HEK293 (cell line): ENCODE measurements at regions not wholly inside any gene's neighbourhood (a gene's known extent, or its start where the extent isn't known, plus 50 kb on each side); places are given as distances from the start of the nearest gene placed in this dataset.

ENCODE experiments used
- CTCF ChIA-PET: fragments of 350-600 bp; formaldehyde crosslinking; extraction: SDS; loops from one replicate; lab custom pipeline; 2021; ENCODE audit warnings: antibody characterized with exemption; lab: Yijun Ruan, JAX
- POLR2A ChIA-PET: fragments of 300-600 bp; formaldehyde crosslinking; extraction: SDS; loops from one replicate; lab custom pipeline; 2020; ENCODE audit warnings: antibody characterized with exemption, inconsistent platforms; lab: Yijun Ruan, JAX
- H3K27ac ChIP-seq: fragments of 200-500 bp; sonication (Bioruptor generic); 2 replicates; pipeline ENCODE4 v1.5.1; 2014; ENCODE audit warnings: low read depth, low read length, control low read depth, inconsistent platforms; ENCODE audit errors: extremely low read depth
- H3K36me3 ChIP-seq, 2 experiments: fragments of 200-500 bp in 1 of 2; sonication (Bioruptor generic) in 1 of 2; 1 replicate in 1 of 2; 2 replicates in 1 of 2; pipeline ENCODE4 v1.5.1; 2014 to 2017; ENCODE audit warnings: inconsistent platforms in 2 of 2, low read length in 2 of 2; ENCODE audit not compliant: control insufficient read depth in 2 of 2, insufficient read depth in 1 of 2
- H3K4me1 ChIP-seq: fragments of 200-500 bp; sonication (Bioruptor generic); 2 replicates; pipeline ENCODE4 v1.5.1; 2014; ENCODE audit warnings: mild to moderate bottlenecking, low read length, inconsistent platforms; ENCODE audit not compliant: control insufficient read depth, insufficient read depth
- H3K4me3 ChIP-seq: 2 replicates; pipeline ENCODE4 v1.5.1; 2011; ENCODE audit warnings: low read depth, mild to moderate bottlenecking, control low read depth, low read length, moderate library complexity
- H3K9me3 ChIP-seq: fragments of 200-500 bp; sonication (Bioruptor generic); 2 replicates; pipeline ENCODE4 v1.5.1; 2014; ENCODE audit warnings: low read depth, low read length, inconsistent platforms; ENCODE audit not compliant: control insufficient read depth, insufficient read depth
- KLF1 ChIP-seq: fragments of 450-650 bp; formaldehyde crosslinking; IDR thresholded peaks from 2 replicates; pipeline ENCODE4 v1.5.1; 2016; ENCODE audit warnings: missing biosample characterization, missing genetic modification characterization
- KLF8 ChIP-seq: fragments of 450-650 bp; formaldehyde crosslinking; IDR thresholded peaks from 2 replicates; pipeline ENCODE4 v1.5.1; 2016; ENCODE audit warnings: missing biosample characterization, missing genetic modification characterization
- REST ChIP-seq: fragments of 450-650 bp; formaldehyde crosslinking; IDR thresholded peaks from 2 replicates; pipeline ENCODE4 v1.5.1; 2016; ENCODE audit warnings: missing biosample characterization, missing genetic modification characterization
- ZBTB1 ChIP-seq: fragments of 450-650 bp; formaldehyde crosslinking; IDR thresholded peaks from 2 replicates; pipeline ENCODE4 v1.5.1; 2016; ENCODE audit warnings: missing biosample characterization, missing genetic modification characterization
- ZBTB10 ChIP-seq: fragments of 450-650 bp; formaldehyde crosslinking; IDR thresholded peaks from 2 replicates; pipeline ENCODE4 v1.5.1; 2016; ENCODE audit warnings: missing biosample characterization, missing genetic modification characterization
- ZEB2 ChIP-seq: fragments of 450-650 bp; formaldehyde crosslinking; IDR thresholded peaks from 2 replicates; pipeline ENCODE4 v1.5.1; 2016; ENCODE audit warnings: missing biosample characterization, missing genetic modification characterization
- ZNF133 ChIP-seq: fragments of 450-650 bp; formaldehyde crosslinking; IDR thresholded peaks from 2 replicates; pipeline ENCODE4 v1.5.1; 2016; ENCODE audit warnings: missing biosample characterization, missing genetic modification characterization
- ZNF155 ChIP-seq: fragments of 450-650 bp; formaldehyde crosslinking; IDR thresholded peaks from 2 replicates; pipeline ENCODE4 v1.5.1; 2016; ENCODE audit warnings: missing biosample characterization, missing genetic modification characterization
- ZNF184 ChIP-seq: fragments of 450-650 bp; IDR thresholded peaks from 2 replicates; pipeline ENCODE4 v1.5.1; 2018; ENCODE audit warnings: missing biosample characterization, mild to moderate bottlenecking, missing genetic modification characterization
- ZNF202 ChIP-seq: fragments of 450-650 bp; formaldehyde crosslinking; IDR thresholded peaks from 2 replicates; pipeline ENCODE4 v1.5.1; 2016; ENCODE audit warnings: missing biosample characterization, missing genetic modification characterization, borderline replicate concordance
- ZNF335 ChIP-seq: fragments of 450-650 bp; formaldehyde crosslinking; conservative IDR thresholded peaks from 2 replicates; pipeline ENCODE4 v1.5.1; 2016; ENCODE audit warnings: missing biosample characterization, missing genetic modification characterization
- ZNF354C ChIP-seq: fragments of 450-650 bp; formaldehyde crosslinking; IDR thresholded peaks from 2 replicates; pipeline ENCODE4 v1.5.1; 2016; ENCODE audit warnings: missing biosample characterization, missing genetic modification characterization, low read depth, borderline replicate concordance
- ZNF394 ChIP-seq: fragments of 450-650 bp; formaldehyde crosslinking; IDR thresholded peaks from 2 replicates; pipeline ENCODE4 v1.5.1; 2016; ENCODE audit warnings: missing biosample characterization, missing genetic modification characterization, mild to moderate bottlenecking, moderate library complexity, borderline replicate concordance
- ZNF529 ChIP-seq: fragments of 450-650 bp; formaldehyde crosslinking; IDR thresholded peaks from 2 replicates; pipeline ENCODE4 v1.5.1; 2017; ENCODE audit warnings: missing genetic modification characterization, missing biosample characterization; ENCODE audit not compliant: insufficient replicate concordance
- ZNF561 ChIP-seq: fragments of 450-650 bp; IDR thresholded peaks from 2 replicates; pipeline ENCODE4 v1.5.1; 2018; ENCODE audit warnings: missing biosample characterization, missing genetic modification characterization, borderline replicate concordance
- ZNF596 ChIP-seq: fragments of 450-650 bp; IDR thresholded peaks from 2 replicates; pipeline ENCODE4 v1.5.0; 2018; ENCODE audit warnings: missing biosample characterization, mild to moderate bottlenecking, missing genetic modification characterization, moderate library complexity
- ZNF629 ChIP-seq: fragments of 450-650 bp; formaldehyde crosslinking; IDR thresholded peaks from 2 replicates; pipeline ENCODE4 v1.5.1; 2017; ENCODE audit warnings: missing biosample characterization, missing genetic modification characterization
- ZNF843 ChIP-seq: fragments of 450-650 bp; formaldehyde crosslinking; IDR thresholded peaks from 2 replicates; pipeline ENCODE4 v1.5.1; 2016; ENCODE audit warnings: missing biosample characterization, missing genetic modification characterization
- ZXDB ChIP-seq: fragments of 450-650 bp; formaldehyde crosslinking; IDR thresholded peaks from 2 replicates; pipeline ENCODE4 v1.5.1; 2016; ENCODE audit warnings: missing biosample characterization, missing genetic modification characterization
- TF ChIP-seq, protein P1 (sequence below): fragments of 450-650 bp; formaldehyde crosslinking; IDR thresholded peaks from 2 replicates; pipeline ENCODE4 v1.5.1; 2016; ENCODE audit warnings: missing biosample characterization, missing genetic modification characterization
- TF ChIP-seq, protein P2 (sequence below): fragments of 450-650 bp; formaldehyde crosslinking; IDR thresholded peaks from 2 replicates; pipeline ENCODE4 v1.5.1; 2017; ENCODE audit warnings: missing biosample characterization, mild to moderate bottlenecking, missing genetic modification characterization, moderate library complexity
- TF ChIP-seq, protein P3 (sequence below): fragments of 450-650 bp; formaldehyde crosslinking; IDR thresholded peaks from 2 replicates; pipeline ENCODE4 v1.5.1; 2016; ENCODE audit warnings: missing biosample characterization, missing genetic modification characterization

DNA sequence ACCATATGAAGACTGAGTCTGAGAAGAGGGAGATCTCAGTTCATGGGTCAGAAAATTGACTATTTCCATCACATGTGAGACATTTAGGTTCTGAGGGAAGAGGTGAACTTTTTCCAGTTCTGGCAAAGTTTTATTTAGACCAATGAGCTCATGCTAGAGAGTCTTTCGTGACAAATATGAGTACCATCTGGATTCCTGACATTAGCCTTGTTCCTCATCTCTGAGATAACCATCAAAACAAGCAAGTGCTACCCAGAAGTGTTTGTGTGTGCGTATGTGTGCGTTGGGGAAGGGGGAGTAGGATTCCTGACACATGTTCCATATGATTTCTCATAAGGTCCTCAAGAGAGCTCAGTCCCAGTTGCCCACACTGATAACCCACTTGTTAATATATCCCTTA lies 120.6 kb downstream of the FASLG start:
- Histone ChIP-seq H3K4me1 (no peaks in the 10 kb centered on the region), H3K27ac (no peak overlapping the region), H3K9me3 (no peaks in the 10 kb centered on the region), H3K36me3 (no peaks in the 10 kb centered on the region), H3K4me3 (no peak overlapping the region)
- ChIA-PET POLR2A (no interaction called here), CTCF (interaction anchor here (1.1 to 1.6 kb wide), 2 partner anchors 13 to 37 kb away, joined by 3 to 6 read pairs; no protein-coding TSS in a partner anchor)
- no peak for TF ChIP-seq ZNF596

- no peak overlapping the region for H3K4me3 ChIP-seq
- CTCF ChIA-PET, result interaction anchor here (0.6 kb wide), 1 partner anchor 442 kb away, joined by 3 read pairs; no protein-coding TSS in a partner anchor
- no peaks in the 10 kb centered on the region for H3K4me1 ChIP-seq
Measured at GRCh38 chr1:172781513-172782140, 122.7 kb downstream of the FASLG start.

DNA sequence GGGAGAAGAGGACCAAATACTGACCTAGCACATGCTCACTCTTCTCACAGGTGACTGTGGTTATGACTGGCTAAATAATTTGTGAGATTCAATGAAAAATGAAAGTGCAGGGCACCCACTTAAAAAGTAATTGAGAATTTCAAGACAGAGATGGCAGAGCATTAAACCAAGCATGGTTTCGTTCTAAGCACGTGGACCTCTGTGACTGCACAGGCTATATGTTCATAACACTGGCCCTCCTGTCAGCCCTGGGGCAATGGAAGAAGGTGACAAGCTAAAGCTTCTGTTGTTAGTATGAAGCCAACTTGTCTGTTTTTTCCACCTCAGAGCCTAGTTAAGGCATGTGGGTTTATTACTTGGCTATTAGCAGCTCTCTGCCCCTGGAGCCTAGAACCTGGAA lies 130.9 kb downstream of the FASLG start:
- ChIA-PET CTCF (no interaction called here), POLR2A (no interaction called here)
- Histone ChIP-seq H3K4me3 (no peak overlapping the region), H3K27ac (no peak overlapping the region), H3K36me3 (no peaks in the 10 kb centered on the region), H3K4me1 (no peaks in the 10 kb centered on the region), H3K9me3 (no peaks in the 10 kb centered on the region)
- TF ChIP-seq, protein P1, sequence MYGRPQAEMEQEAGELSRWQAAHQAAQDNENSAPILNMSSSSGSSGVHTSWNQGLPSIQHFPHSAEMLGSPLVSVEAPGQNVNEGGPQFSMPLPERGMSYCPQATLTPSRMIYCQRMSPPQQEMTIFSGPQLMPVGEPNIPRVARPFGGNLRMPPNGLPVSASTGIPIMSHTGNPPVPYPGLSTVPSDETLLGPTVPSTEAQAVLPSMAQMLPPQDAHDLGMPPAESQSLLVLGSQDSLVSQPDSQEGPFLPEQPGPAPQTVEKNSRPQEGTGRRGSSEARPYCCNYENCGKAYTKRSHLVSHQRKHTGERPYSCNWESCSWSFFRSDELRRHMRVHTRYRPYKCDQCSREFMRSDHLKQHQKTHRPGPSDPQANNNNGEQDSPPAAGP (tag by site-specific recombination), result no peak
- no peak for TF ChIP-seq REST (tag by site-specific recombination)
- no peak for TF ChIP-seq ZNF529 (tag by site-specific recombination)
- TF ChIP-seq ZEB2 (tag by site-specific recombination), result no peak
- no peak for TF ChIP-seq ZNF133 (tag by site-specific recombination)
- TF ChIP-seq ZNF561 (tag by site-specific recombination), result no peak
- TF ChIP-seq, protein P2, sequence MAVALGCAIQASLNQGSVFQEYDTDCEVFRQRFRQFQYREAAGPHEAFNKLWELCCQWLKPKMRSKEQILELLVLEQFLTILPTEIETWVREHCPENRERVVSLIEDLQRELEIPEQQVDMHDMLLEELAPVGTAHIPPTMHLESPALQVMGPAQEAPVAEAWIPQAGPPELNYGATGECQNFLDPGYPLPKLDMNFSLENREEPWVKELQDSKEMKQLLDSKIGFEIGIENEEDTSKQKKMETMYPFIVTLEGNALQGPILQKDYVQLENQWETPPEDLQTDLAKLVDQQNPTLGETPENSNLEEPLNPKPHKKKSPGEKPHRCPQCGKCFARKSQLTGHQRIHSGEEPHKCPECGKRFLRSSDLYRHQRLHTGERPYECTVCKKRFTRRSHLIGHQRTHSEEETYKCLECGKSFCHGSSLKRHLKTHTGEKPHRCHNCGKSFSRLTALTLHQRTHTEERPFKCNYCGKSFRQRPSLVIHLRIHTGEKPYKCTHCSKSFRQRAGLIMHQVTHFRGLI (tag by site-specific recombination), result no peak
- TF ChIP-seq, protein P3, sequence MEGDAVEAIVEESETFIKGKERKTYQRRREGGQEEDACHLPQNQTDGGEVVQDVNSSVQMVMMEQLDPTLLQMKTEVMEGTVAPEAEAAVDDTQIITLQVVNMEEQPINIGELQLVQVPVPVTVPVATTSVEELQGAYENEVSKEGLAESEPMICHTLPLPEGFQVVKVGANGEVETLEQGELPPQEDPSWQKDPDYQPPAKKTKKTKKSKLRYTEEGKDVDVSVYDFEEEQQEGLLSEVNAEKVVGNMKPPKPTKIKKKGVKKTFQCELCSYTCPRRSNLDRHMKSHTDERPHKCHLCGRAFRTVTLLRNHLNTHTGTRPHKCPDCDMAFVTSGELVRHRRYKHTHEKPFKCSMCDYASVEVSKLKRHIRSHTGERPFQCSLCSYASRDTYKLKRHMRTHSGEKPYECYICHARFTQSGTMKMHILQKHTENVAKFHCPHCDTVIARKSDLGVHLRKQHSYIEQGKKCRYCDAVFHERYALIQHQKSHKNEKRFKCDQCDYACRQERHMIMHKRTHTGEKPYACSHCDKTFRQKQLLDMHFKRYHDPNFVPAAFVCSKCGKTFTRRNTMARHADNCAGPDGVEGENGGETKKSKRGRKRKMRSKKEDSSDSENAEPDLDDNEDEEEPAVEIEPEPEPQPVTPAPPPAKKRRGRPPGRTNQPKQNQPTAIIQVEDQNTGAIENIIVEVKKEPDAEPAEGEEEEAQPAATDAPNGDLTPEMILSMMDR (tag by site-specific recombination), result no peak
- TF ChIP-seq ZNF184 (tag by site-specific recombination), result no peak
- TF ChIP-seq KLF8 (tag by site-specific recombination), result no peak
- TF ChIP-seq ZNF335 (tag by site-specific recombination), result no peak
- TF ChIP-seq KLF1 (tag by site-specific recombination), result no peak
- TF ChIP-seq ZNF202, result no peak
- no peak for TF ChIP-seq ZBTB10
- no peak for TF ChIP-seq ZNF843 (tag by site-specific recombination)
- TF ChIP-seq ZNF155 (tag by site-specific recombination), result no peak
- TF ChIP-seq ZNF394 (tag by site-specific recombination), result no peak
- no peak for TF ChIP-seq ZNF354C (tag by site-specific recombination)

More at GRCh38 chr1:172781513-172782140, 122.7 kb downstream of the FASLG start:
- Histone ChIP-seq H3K36me3 (no peaks in the 10 kb centered on the region), H3K9me3 (no peaks in the 10 kb centered on the region), H3K27ac (no peak overlapping the region)
- POLR2A ChIA-PET, result no interaction called here
- TF ChIP-seq ZNF596 (no peak), ZBTB1 (tag by site-specific recombination) (no peak), ZXDB (tag by site-specific recombination) (no peak), ZNF629 (no peak)
